ENCODE measurements at regions not wholly inside any gene's neighbourhood (a gene's known extent, or its start where the extent isn't known, plus 50 kb on each side); places are given as distances from the start of the nearest gene placed in this dataset.

DNA sequence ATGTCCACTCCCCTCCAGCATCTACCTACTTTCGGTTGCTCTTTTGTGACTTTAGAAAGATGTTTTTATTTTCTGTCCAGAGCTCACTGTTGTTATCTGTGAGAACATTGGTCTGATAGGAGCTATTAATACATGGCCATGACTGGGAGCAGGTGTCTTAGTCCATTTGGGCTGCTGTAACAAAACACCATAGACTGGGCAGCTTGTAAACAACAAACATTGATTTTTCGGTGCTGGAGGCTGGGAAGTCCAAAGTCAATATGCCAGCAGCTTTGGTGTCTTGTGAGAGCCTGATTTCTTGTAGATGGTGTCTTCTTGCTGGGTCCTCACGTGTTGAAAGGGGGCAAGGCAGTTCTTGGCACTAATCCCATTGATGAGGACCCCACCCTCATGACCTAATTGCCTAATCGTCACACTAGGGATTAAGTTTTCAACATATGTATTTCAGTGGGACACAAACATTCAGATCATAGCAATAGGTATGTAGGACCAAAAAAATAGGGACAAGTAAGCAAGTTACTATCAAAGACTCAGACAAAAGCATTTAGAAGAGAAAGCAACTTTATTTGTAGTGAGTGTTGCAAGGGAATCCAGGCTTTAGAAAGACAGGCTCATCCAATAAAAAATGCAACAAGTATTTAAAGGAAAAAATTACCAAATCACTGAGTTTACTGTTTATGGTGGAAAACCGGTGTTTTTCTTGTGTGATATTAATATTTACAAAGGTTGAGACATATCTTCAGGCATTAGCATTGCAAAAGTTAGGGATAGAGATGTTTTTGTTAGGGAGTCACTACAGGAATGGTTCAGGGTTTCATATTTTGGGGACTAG, 55.2 kb upstream of the WDR26 start:
- H3K4me1 ChIP-seq (ENCODE audit: control insufficient read depth in 4 of 4, insufficient read depth in 4 of 4, low read length in 3 of 4) = no peaks in the 10 kb centered on the region
- no peak overlapping the region for H3K4me3 ChIP-seq (ENCODE audit: low read depth in 1 of 3, low read length in 3 of 3)
- no peak for DNase-seq (ENCODE audit: low spot score)
- 69% methylated on average over 5 of the region's 5 CpGs for WGBS
- H3K36me3 ChIP-seq (ENCODE audit: control insufficient read depth in 4 of 4, insufficient read depth in 3 of 4, low read depth in 1 of 4, low read length in 3 of 4) = no peaks in the 10 kb centered on the region
- no peaks in the 10 kb centered on the region for H3K27me3 ChIP-seq (ENCODE audit: control insufficient read depth in 4 of 4, insufficient read depth in 4 of 4, low read length in 3 of 4)
- TF ChIP-seq FOXA2 (IDR thresholded peaks at IDR 0.05) (peak; percentile 10), YY1 (IDR thresholded peaks at IDR 0.05) (no peak)
- no peak overlapping the region for H3K27ac ChIP-seq (ENCODE audit: low read depth in 1 of 2, low read length in 2 of 2)
- peaks cover 0 to 3% (median 0%) of the 10 kb centered on the region in 4 donors for H3K9me3 ChIP-seq (ENCODE audit: control insufficient read depth in 4 of 4, low read length in 3 of 4)
- no peak overlapping the region for H3K9ac ChIP-seq (ENCODE audit: low read depth in 1 of 2, low read length in 2 of 2)

DNA sequence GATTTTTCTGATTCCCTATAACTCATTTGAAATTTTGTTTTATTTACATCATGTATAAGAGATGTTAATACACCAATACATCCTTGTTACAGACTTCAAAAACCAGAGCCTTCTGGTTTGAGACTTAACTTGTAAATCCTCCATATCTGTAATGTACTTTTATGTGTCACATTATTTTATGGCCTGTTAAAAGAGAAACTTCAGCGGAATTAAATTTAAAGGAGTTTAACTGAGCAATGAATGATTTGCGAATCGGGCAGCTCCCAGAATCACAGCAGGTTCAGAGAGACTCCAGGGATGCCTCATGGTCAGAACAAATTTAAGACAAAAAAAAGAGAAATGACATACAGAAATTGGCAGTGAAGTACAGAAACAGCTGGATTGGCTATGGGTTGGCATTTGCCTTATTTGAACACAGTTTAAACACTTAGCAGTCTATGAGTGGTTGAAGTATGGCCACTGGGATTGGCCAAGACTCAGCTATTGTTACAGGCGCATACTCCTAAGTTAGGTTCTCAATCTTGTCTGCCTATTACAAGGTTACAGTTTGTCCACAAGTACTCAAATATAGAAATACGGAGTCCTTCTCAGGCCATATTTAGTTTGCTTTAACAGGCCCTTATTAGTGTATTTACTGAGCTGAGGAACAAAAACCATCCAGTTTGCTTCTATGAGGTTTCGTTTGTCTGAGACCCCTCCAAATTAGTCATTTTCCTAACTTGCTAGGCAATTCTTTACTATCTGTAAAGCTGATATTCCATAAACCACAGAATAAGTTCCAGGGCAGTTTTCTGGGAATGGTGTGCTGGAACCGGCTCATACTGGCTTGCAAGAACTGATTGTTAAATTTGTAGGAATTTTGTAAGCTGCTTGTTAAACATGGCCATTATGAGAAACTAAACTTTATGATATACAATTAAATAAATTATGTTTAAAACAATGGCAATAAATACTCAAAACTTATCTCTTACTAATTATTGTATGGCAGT, 56.2 kb upstream of the WDR26 start:
- no peaks in the 10 kb centered on the region for H3K36me3 ChIP-seq (ENCODE audit: control insufficient read depth in 4 of 4, insufficient read depth in 3 of 4, low read depth in 1 of 4, low read length in 3 of 4)
- H3K9me3 ChIP-seq (ENCODE audit: control insufficient read depth in 4 of 4, low read length in 3 of 4) = peaks cover 0 to 3% (median 0%) of the 10 kb centered on the region in 4 donors
- no peak for DNase-seq (ENCODE audit: low spot score)
- H3K27me3 ChIP-seq (ENCODE audit: control insufficient read depth in 4 of 4, insufficient read depth in 4 of 4, low read length in 3 of 4) = no peaks in the 10 kb centered on the region
- no peaks in the 10 kb centered on the region for H3K4me1 ChIP-seq (ENCODE audit: control insufficient read depth in 4 of 4, insufficient read depth in 4 of 4, low read length in 3 of 4)
- WGBS = 92% methylated on average over 7 of the region's 7 CpGs
- H3K4me3 ChIP-seq (ENCODE audit: low read depth in 1 of 3, low read length in 3 of 3) = no peak overlapping the region
- no peak overlapping the region for H3K9ac ChIP-seq (ENCODE audit: low read depth in 1 of 2, low read length in 2 of 2)
- TF ChIP-seq, protein P1, sequence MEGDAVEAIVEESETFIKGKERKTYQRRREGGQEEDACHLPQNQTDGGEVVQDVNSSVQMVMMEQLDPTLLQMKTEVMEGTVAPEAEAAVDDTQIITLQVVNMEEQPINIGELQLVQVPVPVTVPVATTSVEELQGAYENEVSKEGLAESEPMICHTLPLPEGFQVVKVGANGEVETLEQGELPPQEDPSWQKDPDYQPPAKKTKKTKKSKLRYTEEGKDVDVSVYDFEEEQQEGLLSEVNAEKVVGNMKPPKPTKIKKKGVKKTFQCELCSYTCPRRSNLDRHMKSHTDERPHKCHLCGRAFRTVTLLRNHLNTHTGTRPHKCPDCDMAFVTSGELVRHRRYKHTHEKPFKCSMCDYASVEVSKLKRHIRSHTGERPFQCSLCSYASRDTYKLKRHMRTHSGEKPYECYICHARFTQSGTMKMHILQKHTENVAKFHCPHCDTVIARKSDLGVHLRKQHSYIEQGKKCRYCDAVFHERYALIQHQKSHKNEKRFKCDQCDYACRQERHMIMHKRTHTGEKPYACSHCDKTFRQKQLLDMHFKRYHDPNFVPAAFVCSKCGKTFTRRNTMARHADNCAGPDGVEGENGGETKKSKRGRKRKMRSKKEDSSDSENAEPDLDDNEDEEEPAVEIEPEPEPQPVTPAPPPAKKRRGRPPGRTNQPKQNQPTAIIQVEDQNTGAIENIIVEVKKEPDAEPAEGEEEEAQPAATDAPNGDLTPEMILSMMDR (IDR thresholded peaks at IDR 0.05; ENCODE audit: low read depth, low read length, missing input control) = no peak
- TF ChIP-seq YY1 (IDR thresholded peaks at IDR 0.05) (no peak), JUND (IDR thresholded peaks at IDR 0.05) (no peak), HNF4G (IDR thresholded peaks at IDR 0.05) (no peak), HNF4A (conservative IDR thresholded peaks at IDR 0.05) (no peak), SP1 (IDR thresholded peaks at IDR 0.05) (no peak), FOXA2 (IDR thresholded peaks at IDR 0.05) (no peak), RXRA (IDR thresholded peaks at IDR 0.05) (no peak), FOXA1 (IDR thresholded peaks at IDR 0.05) (no peak), TAF1 (conservative IDR thresholded peaks at IDR 0.05) (no peak)
- TF ChIP-seq, protein P2, sequence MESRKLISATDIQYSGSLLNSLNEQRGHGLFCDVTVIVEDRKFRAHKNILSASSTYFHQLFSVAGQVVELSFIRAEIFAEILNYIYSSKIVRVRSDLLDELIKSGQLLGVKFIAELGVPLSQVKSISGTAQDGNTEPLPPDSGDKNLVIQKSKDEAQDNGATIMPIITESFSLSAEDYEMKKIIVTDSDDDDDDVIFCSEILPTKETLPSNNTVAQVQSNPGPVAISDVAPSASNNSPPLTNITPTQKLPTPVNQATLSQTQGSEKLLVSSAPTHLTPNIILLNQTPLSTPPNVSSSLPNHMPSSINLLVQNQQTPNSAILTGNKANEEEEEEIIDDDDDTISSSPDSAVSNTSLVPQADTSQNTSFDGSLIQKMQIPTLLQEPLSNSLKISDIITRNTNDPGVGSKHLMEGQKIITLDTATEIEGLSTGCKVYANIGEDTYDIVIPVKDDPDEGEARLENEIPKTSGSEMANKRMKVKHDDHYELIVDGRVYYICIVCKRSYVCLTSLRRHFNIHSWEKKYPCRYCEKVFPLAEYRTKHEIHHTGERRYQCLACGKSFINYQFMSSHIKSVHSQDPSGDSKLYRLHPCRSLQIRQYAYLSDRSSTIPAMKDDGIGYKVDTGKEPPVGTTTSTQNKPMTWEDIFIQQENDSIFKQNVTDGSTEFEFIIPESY (IDR thresholded peaks at IDR 0.05) = no peak
- TF ChIP-seq, protein P3, sequence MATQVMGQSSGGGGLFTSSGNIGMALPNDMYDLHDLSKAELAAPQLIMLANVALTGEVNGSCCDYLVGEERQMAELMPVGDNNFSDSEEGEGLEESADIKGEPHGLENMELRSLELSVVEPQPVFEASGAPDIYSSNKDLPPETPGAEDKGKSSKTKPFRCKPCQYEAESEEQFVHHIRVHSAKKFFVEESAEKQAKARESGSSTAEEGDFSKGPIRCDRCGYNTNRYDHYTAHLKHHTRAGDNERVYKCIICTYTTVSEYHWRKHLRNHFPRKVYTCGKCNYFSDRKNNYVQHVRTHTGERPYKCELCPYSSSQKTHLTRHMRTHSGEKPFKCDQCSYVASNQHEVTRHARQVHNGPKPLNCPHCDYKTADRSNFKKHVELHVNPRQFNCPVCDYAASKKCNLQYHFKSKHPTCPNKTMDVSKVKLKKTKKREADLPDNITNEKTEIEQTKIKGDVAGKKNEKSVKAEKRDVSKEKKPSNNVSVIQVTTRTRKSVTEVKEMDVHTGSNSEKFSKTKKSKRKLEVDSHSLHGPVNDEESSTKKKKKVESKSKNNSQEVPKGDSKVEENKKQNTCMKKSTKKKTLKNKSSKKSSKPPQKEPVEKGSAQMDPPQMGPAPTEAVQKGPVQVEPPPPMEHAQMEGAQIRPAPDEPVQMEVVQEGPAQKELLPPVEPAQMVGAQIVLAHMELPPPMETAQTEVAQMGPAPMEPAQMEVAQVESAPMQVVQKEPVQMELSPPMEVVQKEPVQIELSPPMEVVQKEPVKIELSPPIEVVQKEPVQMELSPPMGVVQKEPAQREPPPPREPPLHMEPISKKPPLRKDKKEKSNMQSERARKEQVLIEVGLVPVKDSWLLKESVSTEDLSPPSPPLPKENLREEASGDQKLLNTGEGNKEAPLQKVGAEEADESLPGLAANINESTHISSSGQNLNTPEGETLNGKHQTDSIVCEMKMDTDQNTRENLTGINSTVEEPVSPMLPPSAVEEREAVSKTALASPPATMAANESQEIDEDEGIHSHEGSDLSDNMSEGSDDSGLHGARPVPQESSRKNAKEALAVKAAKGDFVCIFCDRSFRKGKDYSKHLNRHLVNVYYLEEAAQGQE (IDR thresholded peaks at IDR 0.05) = no peak
- H3K27ac ChIP-seq (ENCODE audit: low read depth in 1 of 2, low read length in 2 of 2) = no peak overlapping the region

All from liver (tissue), 8 donors.